ENCODE measurements at regions not wholly inside any gene's neighbourhood (a gene's known extent, or its start where the extent isn't known, plus 50 kb on each side); places are given as distances from the start of the nearest gene placed in this dataset.
"Not testable (repeated sequence)": the region's sequence is repeated elsewhere in the genome, so short reads cannot be mapped to it uniquely, and the experiment has no call there.

GRCh38 chr5:133881576-133882388 is 86.6 kb downstream of the C5orf15 start:
- no peak for DNase-seq (ENCODE audit: low read depth)

DNA sequence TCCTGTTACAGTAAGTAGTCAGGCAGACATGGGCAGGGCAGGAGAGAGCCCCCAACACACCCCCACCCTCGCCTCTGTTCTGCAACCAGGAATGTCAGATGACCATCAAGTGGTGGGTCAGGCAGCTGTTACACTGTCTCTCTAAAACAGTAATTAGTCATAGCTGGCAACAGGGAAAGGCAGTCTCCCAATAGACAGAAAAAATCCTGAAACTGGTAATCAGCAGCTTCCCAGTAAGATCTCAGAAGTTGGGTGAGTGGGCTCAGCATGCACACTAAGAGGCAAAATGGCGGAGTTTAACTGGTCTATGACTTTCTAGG is 90.2 kb downstream of the C5orf15 start:
- no peak for DNase-seq (ENCODE audit: low read depth)

DNA sequence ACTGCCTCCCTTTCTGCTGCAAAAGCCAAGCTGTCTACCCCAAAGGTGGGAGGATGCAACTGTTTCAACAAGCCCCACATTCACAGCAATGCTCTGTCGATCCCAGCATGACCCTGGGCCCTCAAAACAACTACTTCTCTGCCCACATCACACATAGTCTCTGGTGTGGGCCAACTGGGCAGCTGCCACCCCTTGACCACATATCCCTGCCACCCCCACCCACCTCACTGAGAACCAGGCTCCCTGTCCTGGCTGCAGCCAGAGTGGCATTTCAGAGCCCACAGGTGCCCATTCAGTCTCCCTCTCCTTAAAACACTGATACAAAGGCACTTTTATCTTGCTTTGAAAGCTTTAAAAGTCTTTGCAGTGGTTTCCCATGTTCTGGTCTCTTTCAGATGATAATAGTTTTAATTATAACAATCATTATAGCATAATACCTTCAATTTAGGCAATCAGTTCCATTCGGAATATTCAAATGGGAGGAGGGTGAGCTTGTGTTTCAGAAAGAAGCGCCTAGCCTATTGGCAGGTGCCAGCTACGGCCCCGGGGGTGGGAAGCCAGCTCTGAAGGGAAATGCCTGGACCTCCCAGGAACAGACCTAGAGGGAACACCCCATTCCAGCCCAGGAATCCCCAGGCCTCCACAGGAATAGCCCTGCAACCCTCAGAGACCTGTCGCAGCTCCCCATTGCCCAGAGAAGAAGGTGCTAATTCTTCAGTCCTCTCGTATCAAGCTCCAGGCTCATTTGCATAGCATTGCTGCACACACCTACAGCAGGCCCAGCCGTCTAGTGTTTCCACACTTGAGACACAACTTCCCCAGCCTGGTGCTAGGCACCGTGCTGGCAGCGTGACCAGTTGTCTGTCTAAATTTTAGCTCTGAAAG is 90.8 kb downstream of the C5orf15 start:
- DNase-seq (ENCODE audit: low read depth) = no peak

- no peak for DNase-seq (ENCODE audit: low read depth)
These were observed 92.2 kb downstream of the C5orf15 start for GRCh38 chr5:133876266-133876665.

DNA sequence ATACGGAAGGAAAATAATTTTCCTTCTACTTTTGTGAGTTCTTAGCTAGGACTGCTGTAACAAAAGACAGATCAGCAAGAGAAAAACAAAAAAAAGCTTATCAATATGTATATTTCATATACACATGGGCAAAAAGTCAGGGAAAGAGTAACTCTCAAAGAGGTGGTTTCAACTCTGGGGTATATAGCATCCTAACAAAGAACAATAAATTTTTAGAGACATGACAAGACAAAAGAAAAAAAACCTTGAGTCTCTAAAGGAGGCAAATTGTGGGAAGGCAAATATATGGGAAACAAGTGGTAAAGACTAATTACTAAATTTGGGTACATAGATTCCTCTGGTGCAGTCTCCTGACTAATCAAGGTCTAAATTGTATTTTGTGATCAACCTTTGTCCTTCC is 93.2 kb downstream of the C5orf15 start:
- DNase-seq (ENCODE audit: low read depth) = no peak

DNA sequence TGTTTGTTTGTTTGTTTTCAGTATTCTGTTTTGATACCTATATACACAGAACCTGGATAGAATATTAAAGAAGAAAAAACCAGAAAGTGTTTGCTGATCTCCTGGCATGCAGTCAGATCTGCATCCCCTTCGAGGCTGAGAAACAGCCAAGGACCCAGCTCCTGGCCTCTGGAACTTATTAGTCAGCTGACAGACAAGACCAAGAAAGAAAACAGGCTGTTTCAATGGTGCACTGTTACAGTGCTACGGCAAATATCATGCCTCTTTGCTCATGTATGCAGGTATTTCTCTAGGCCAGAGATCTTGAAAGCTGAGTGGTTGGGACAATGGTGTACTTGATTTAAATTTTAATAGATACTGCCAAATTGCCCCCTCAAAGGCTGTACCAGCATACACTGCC is 95.0 kb downstream of the C5orf15 start:
- DNase-seq (ENCODE audit: low read depth) = no peak

GRCh38 chr5:133870661-133871060 is 97.8 kb downstream of the C5orf15 start:
- DNase-seq (ENCODE audit: low read depth) = peak; percentile 71

- no peak for DNase-seq (ENCODE audit: low read depth)
These were observed 98.7 kb downstream of the C5orf15 start for GRCh38 chr5:133869519-133870335.

DNA sequence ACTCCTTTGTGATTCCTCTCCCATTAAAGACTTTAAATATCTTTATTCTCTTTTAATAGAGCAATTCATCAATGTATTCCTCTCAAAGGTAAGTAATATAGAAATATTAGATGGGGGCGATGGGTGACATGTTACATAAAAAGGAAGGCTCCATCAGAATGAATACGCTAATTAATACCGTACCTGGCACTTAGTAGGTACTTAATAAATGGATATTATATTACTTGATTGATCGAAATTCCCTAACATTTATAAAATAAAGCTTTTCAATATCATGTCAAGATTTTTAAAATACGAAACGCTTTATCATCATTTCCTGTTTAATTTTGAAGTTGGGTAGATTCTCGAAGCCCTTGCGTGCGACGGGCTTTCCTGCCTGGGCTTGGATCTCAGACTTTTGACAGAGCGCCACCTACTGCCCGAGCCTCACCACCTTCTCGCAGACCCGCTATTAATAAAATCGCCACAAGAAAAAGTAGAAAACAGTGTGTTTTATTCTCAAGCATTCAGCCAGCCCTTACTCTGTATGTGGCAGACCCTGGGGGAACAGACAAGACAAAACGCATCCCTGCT is 99.4 kb downstream of the C5orf15 start:
- peak; percentile 46 for DNase-seq (ENCODE audit: low read depth)

GRCh38 chr5:133867851-133868545 is 100.4 kb downstream of the C5orf15 start:
- no peak for DNase-seq (ENCODE audit: low read depth)

- DNase-seq (ENCODE audit: low read depth) = no peak
These were observed 101.1 kb downstream of the C5orf15 start for GRCh38 chr5:133867341-133867740.

DNA sequence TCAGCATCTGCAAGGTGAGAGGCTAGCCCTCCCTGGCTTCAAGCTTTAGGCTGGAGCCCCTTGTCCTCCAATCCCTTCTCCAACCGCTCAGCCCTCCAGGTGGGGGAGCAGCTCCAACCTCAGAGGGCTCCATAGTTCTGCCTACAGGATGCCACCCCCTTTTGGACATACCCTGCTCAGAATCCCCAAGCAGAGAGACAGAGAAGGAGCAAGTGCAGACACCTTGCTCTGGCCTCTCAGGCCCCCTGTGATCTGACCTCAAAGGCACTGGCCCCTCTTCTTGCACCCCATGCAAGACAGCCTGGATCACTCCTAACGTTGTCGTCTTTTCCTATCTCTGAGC is 101.6 kb downstream of the C5orf15 start:
- no peak for DNase-seq (ENCODE audit: low read depth)

- no peak for DNase-seq (ENCODE audit: low read depth)
These were observed 102.1 kb downstream of the C5orf15 start for GRCh38 chr5:133866160-133866902.

DNA sequence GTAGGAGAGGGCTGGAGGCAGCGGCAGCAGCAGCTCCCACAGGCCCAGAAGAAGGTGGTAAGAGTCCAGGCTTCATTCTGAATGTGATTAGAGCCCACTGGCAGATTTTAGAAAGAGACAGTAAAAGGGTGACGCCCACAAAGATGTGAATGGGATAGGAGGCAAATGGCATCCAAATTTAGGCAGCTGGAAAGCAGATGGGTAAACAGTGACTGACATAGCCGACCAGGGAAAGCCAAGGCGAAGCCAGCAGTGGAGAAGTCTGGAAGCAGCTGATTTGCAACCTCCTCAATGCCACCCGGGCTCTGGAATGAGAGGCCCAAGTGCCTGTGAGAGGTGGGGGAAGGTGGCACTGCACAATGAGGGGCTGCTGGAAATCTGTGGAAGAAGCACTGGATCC is 103.3 kb downstream of the C5orf15 start:
- DNase-seq (ENCODE audit: low read depth) = no peak

DNA sequence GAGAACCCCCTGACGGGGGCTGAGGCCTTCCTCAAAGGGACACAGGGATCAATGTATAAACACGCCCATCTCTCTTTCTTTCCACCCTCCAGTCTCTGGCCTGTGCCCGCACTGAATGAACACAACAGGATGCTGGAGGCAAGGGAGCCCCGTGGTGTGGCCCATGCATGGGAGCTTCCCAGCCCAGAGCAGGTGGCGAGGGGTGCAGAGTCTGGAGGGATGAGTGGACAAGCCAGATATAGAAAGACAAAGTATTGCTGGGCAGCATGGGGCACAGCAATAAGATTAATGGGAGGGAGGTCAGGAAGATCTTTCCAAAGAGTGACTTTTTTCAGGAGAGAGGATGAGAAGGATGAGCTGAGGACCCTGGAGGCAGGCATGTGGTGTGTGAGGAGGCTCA is 103.7 kb downstream of the C5orf15 start:
- DNase-seq (ENCODE audit: low read depth) = no peak

- no peak for DNase-seq (ENCODE audit: low read depth)
These were observed 104.4 kb downstream of the C5orf15 start for GRCh38 chr5:133863857-133864585.

DNA sequence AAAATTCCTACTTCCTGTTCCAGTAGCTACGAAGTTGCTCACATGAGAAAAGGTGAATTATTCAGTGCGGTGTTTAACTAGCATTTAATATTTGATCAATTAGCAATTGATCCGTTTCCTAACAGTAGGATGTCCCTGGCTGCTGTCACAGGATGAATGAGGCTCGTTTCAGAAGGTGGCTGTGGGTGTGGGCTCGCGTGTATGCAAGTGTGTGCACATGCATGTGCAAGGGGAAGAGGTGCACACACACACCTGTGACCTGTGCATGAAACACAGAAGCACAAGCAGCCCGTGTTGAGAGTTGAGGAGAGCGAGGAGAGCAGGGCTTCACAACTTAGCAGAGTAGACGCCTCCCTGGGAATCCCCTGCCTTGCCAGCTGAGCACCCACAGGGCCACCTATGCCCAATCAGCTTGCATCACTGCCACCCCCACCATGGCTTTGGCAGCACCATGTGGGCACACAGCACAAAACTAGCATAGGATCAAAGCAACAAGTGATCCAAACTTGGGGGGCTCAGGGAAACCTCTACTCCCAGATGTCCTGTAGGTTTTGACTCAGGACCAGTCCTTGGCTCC is 107.2 kb downstream of the C5orf15 start:
- no peak for DNase-seq (ENCODE audit: low read depth)

DNA sequence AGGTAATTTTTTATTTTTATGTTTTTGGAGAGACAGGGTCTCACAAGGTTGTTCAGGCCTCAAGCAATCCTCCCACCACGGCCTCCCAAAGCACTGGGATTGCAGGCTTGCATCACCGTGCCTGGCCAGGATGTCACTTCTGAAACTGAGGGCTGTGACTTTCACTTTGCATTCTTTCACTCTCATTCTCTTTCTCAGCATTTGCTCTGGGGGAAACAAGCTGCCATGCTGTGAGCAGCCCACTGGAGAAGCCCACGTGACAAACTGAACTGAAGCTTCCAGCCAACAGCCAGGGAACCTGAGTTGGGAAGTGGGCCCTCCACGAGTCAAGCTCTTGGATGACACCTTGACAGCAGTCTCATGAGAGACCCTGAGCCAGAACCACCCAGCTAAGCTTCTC is 109.4 kb downstream of the C5orf15 start:
- no peak for DNase-seq (ENCODE audit: low read depth)

GRCh38 chr5:133857595-133858313 is 110.7 kb downstream of the C5orf15 start:
- DNase-seq (ENCODE audit: low read depth) = not testable (repeated sequence)

Data from GM04504 (cell line).